H1 (cell line): ENCODE measurements at regions not wholly inside any gene's neighbourhood (a gene's known extent, or its start where the extent isn't known, plus 50 kb on each side); places are given as distances from the start of the nearest gene placed in this dataset.
A peak's percentile ranks its signal among the peaks of the same experiment; 100 is the strongest.

Experiments
- CTCF ChIA-PET: fragments of 300-600 bp; sonication (Branson Sonifier 250); formaldehyde crosslinking; loops from one replicate; lab custom pipeline; 2021; ENCODE audit not compliant: partially characterized antibody; lab: Charles Lee
- POLR2A ChIA-PET: fragments of 300-600 bp; sonication (Branson Sonifier 250); formaldehyde crosslinking; loops from one replicate; lab custom pipeline; 2021; ENCODE audit warnings: inconsistent platforms; ENCODE audit not compliant: partially characterized antibody; lab: Charles Lee
- DNase-seq, 2 experiments: peaks; one replicate each; pipeline versions ENCODE4 v3.0.0 to v3.0.0-alpha.2; 2010 to 2022; ENCODE audit warnings: low spot score in 2 of 2, low read depth in 1 of 2, mixed read lengths in 1 of 2
- FAIRE-seq: peaks from 2 replicates; lab custom pipeline; 2011; peaks lifted over from hg19 to GRCh38; lab: Jason Lieb, UNC
- H2AFZ ChIP-seq: 2 replicates; pipeline ENCODE4 v1.8.1; 2012; ENCODE audit warnings: low read length, inconsistent platforms
- H2AK5ac ChIP-seq: 2 replicates; pipeline ENCODE4 v1.6.1; 2013; ENCODE audit warnings: low read depth, low read length
- H2BK120ac ChIP-seq: replicated peaks from 2 replicates; pipeline ENCODE3; 2013; ENCODE audit warnings: low read depth, low read length, inconsistent platforms
- H2BK12ac ChIP-seq: 2 replicates; pipeline ENCODE4 v1.6.1; 2013; ENCODE audit warnings: low read depth, low read length
- H2BK15ac ChIP-seq: 2 replicates; pipeline ENCODE4 v1.6.1; 2013; ENCODE audit warnings: low read length
- H2BK20ac ChIP-seq: 2 replicates; pipeline ENCODE4 v1.6.1; 2013; ENCODE audit warnings: low read length
- H2BK5ac ChIP-seq: 2 replicates; pipeline ENCODE4 v1.6.1; 2013; ENCODE audit warnings: low read depth, low read length
- H3K14ac ChIP-seq: 2 replicates; pipeline ENCODE4 v1.6.1; 2013; ENCODE audit warnings: inconsistent platforms; ENCODE audit not compliant: insufficient read length
- H3K18ac ChIP-seq: 2 replicates; pipeline ENCODE4 v1.6.1; 2013; ENCODE audit warnings: low read length; ENCODE audit errors: extremely low read depth
- H3K23ac ChIP-seq: 2 replicates; pipeline ENCODE4 v1.6.1; 2013; ENCODE audit warnings: inconsistent platforms; ENCODE audit not compliant: insufficient read length
- H3K23me2 ChIP-seq: 2 replicates; pipeline ENCODE4 v1.6.1; 2013; ENCODE audit warnings: low read depth, low read length
- H3K27ac ChIP-seq: 2 replicates; pipeline ENCODE4 v1.6.1; 2011; ENCODE audit warnings: low read depth, low read length, inconsistent platforms
- H3K27me3 ChIP-seq, 4 experiments: replicated peaks in 1 of 4; 1 replicate in 1 of 4; 2 replicates in 3 of 4; pipeline versions ENCODE4 v1.6.1 to v1.8.1; 2011 to 2013; ENCODE audit warnings: low read length in 3 of 4, mild to moderate bottlenecking in 3 of 4, inconsistent platforms in 2 of 4, mixed read lengths in 2 of 4, moderate library complexity in 1 of 4; ENCODE audit not compliant: control insufficient read depth in 3 of 4, insufficient read depth in 3 of 4; ENCODE audit errors: extremely low read depth in 1 of 4
- H3K36me3 ChIP-seq, 4 experiments: 2 replicates each; pipeline versions ENCODE4 v1.6.1 to v1.8.1; 2011 to 2013; ENCODE audit warnings: mild to moderate bottlenecking in 4 of 4, low read length in 3 of 4, moderate library complexity in 2 of 4, control low read depth in 1 of 4, inconsistent platforms in 1 of 4; ENCODE audit not compliant: insufficient read depth in 4 of 4, control insufficient read depth in 2 of 4
- H3K4ac ChIP-seq: replicated peaks from 2 replicates; pipeline ENCODE3; 2013; ENCODE audit warnings: low read length, low read depth, mixed read lengths, inconsistent platforms; ENCODE audit not compliant: insufficient read length
- H3K4me1 ChIP-seq, 4 experiments: replicated peaks in 1 of 4; 1 replicate in 1 of 4; 2 replicates in 3 of 4; pipeline versions ENCODE4 v1.6.1 to v1.8.1; 2011 to 2013; ENCODE audit warnings: low read length in 3 of 4, inconsistent platforms in 2 of 4, mixed read lengths in 1 of 4; ENCODE audit not compliant: insufficient read depth in 4 of 4, control insufficient read depth in 3 of 4
- H3K4me2 ChIP-seq, 2 experiments: 2 replicates each; pipeline versions ENCODE4 v1.6.1 to v1.8.1; 2011 to 2013; ENCODE audit warnings: low read depth in 2 of 2, low read length in 2 of 2, control low read depth in 1 of 2, inconsistent platforms in 1 of 2, mild to moderate bottlenecking in 1 of 2; ENCODE audit not compliant: insufficient read depth in 1 of 2
- H3K4me3 ChIP-seq, 4 experiments: fragments of 200-600, 300-600 bp in 1 of 4; sonication (generic), shearing (Covaris generic), sonication (Bioruptor Twin) in 1 of 4; 2 replicates each; pipeline versions ENCODE4 v1.5.1 to v1.8.1; 2011 to 2016; ENCODE audit warnings: low read length in 4 of 4, low read depth in 3 of 4, control low read depth in 2 of 4, inconsistent platforms in 2 of 4, mild to moderate bottlenecking in 2 of 4, mixed read lengths in 1 of 4, moderate library complexity in 1 of 4; ENCODE audit not compliant: insufficient read depth in 2 of 4; ENCODE audit errors: extremely low read depth in 1 of 4
- H3K56ac ChIP-seq: replicated peaks from 2 replicates; pipeline ENCODE3; 2013; ENCODE audit warnings: low read depth, mild to moderate bottlenecking, mixed read lengths, low read length, inconsistent platforms; ENCODE audit not compliant: insufficient read length
- H3K79me1 ChIP-seq: 2 replicates; pipeline ENCODE4 v1.6.1; 2013; ENCODE audit warnings: low read depth, low read length, control low read depth
- H3K79me2 ChIP-seq, 2 experiments: 2 replicates each; pipeline versions ENCODE4 v1.6.1 to v1.8.1; 2012 to 2013; ENCODE audit warnings: low read length in 2 of 2, mild to moderate bottlenecking in 2 of 2, inconsistent platforms in 1 of 2; ENCODE audit not compliant: insufficient read depth in 2 of 2, control insufficient read depth in 1 of 2
- H3K9ac ChIP-seq, 4 experiments: replicated peaks in 1 of 4; 1 replicate in 1 of 4; 2 replicates in 3 of 4; pipeline versions ENCODE4 v1.6.1 to v1.8.1; 2011 to 2013; ENCODE audit warnings: low read depth in 3 of 4, low read length in 3 of 4, control low read depth in 2 of 4, mild to moderate bottlenecking in 2 of 4, moderate library complexity in 2 of 4, inconsistent platforms in 1 of 4; ENCODE audit errors: extremely low read depth in 1 of 4
- H3K9me3 ChIP-seq, 2 experiments: 2 replicates each; pipeline versions ENCODE4 v1.6.1 to v1.8.1; 2012 to 2013; ENCODE audit warnings: mild to moderate bottlenecking in 2 of 2, moderate library complexity in 2 of 2, control low read depth in 1 of 2, inconsistent platforms in 1 of 2, low read depth in 1 of 2, low read length in 1 of 2, mixed read lengths in 1 of 2; ENCODE audit not compliant: insufficient read depth in 2 of 2
- H4K20me1 ChIP-seq, 2 experiments: replicated peaks in 1 of 2; 2 replicates each; pipeline versions ENCODE3 to v1.8.1; 2011 to 2013; ENCODE audit warnings: inconsistent platforms in 2 of 2, low read length in 2 of 2, mild to moderate bottlenecking in 1 of 2; ENCODE audit not compliant: insufficient read depth in 2 of 2, control insufficient read depth in 1 of 2
- H4K5ac ChIP-seq: 2 replicates; pipeline ENCODE4 v1.6.1; 2013; ENCODE audit warnings: low read length, low read depth, mixed read lengths, inconsistent platforms; ENCODE audit not compliant: insufficient read length
- H4K8ac ChIP-seq: 2 replicates; pipeline ENCODE4 v1.8.0; 2013; ENCODE audit warnings: mild to moderate bottlenecking, moderate library complexity, low read length, inconsistent platforms; ENCODE audit not compliant: insufficient read depth; ENCODE audit errors: extremely low read depth
- H4K91ac ChIP-seq: replicated peaks from 2 replicates; pipeline ENCODE3; 2013; ENCODE audit warnings: low read length, mixed read lengths, inconsistent platforms; ENCODE audit not compliant: insufficient read length
- CTBP2 ChIP-seq: IDR thresholded peaks from 2 replicates; pipeline ENCODE4 v1.7.0; 2011; ENCODE audit warnings: borderline replicate concordance, mild to moderate bottlenecking, moderate library complexity, mixed read lengths, low read length; ENCODE audit not compliant: insufficient read depth, insufficient read length
- GTF2F1 ChIP-seq: IDR thresholded peaks from 2 replicates; pipeline ENCODE4 v1.6.1; 2012; ENCODE audit warnings: low read depth, low read length, improper control_type of control experiment, borderline replicate concordance
- NRF1 ChIP-seq: IDR thresholded peaks from 2 replicates; pipeline ENCODE4 v1.6.1; 2011; ENCODE audit warnings: mild to moderate bottlenecking, low read depth, low read length, improper control_type of control experiment
- RAD21 ChIP-seq, 2 experiments: IDR thresholded peaks in 1 of 2; conservative IDR thresholded peaks in 1 of 2; 2 replicates each; pipeline ENCODE4 v1.6.1; 2011; ENCODE audit warnings: low read depth in 2 of 2, low read length in 2 of 2, improper control_type of control experiment in 1 of 2, inconsistent platforms in 1 of 2, mild to moderate bottlenecking in 1 of 2, moderate library complexity in 1 of 2
- TAF1 ChIP-seq: IDR thresholded peaks from 2 replicates; pipeline ENCODE4 v1.6.1; 2011; ENCODE audit warnings: mild to moderate bottlenecking, low read depth, low read length
- ZNF274 ChIP-seq: IDR thresholded peaks from 2 replicates; pipeline ENCODE4 v1.7.0; 2012; ENCODE audit warnings: low read length, borderline replicate concordance; ENCODE audit errors: extremely low read depth
- WGBS, 2 experiments: shearing (Covaris generic) in 1 of 2; methylation state at CpG; one replicate each; pipeline versions ENCODE4 v1.1.6 to v1.1.7; 2013 to 2015; ENCODE audit warnings: low lambda C conversion rate in 2 of 2, mixed read lengths in 2 of 2, inconsistent platforms in 1 of 2, low coverage in 1 of 2, missing lambda C conversion rate in 1 of 2; ENCODE audit not compliant: insufficient replicate concordance in 2 of 2, insufficient coverage in 1 of 2, insufficient read length in 1 of 2; ENCODE audit errors: extremely low coverage in 1 of 2, missing lambda C conversion rate in 1 of 2; 5-methylcytosine and 5-hydroxymethylcytosine counted together
- TF ChIP-seq, protein P1 (sequence below): IDR thresholded peaks from 2 replicates; pipeline ENCODE4 v1.6.1; 2012; ENCODE audit warnings: inconsistent platforms

DNA sequence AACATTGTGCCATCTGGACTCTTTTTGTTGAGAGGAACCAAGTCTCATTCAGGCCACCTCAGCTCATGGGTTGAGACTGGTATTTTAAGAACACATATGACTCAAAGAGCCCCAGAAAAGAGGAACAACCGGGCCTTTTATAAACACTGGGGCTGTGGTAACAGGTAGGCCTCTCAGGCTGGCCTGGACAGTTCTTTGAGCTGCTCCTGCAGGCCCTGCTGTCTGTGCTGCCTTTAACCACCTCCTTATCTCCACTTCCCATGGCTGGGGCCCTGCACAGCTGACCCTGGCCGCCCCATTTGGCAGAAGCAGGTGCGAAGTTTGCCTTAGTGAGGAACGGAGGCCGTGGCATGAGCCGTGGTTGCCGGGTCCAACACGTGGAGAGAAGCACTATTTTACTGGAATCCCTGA lies 163.3 kb downstream of the RHOU start:
- Histone ChIP-seq H2BK120ac (no peak overlapping the region), H3K56ac (no peak overlapping the region), H3K23ac (no peak overlapping the region), H3K23me2 (no peaks in the 10 kb centered on the region), H3K4ac (no peak overlapping the region), H2BK20ac (no peak overlapping the region), H3K79me1 (no peaks in the 10 kb centered on the region), H2AK5ac (no peak overlapping the region), H3K9ac (no peak overlapping the region), H3K79me2 (no peaks in the 10 kb centered on the region), H3K4me1 (peaks cover 0 to 12% (median 7%) of the 10 kb centered on the region in 4 experiments; a peak in 5 of 7 replicates), H3K18ac (no peak overlapping the region), H3K36me3 (no peaks in the 10 kb centered on the region), H3K14ac (no peak overlapping the region), H2BK15ac (no peak overlapping the region), H4K20me1 (no peaks in the 10 kb centered on the region), H3K4me3 (no peak overlapping the region), H2AFZ (no peak overlapping the region), H3K27ac (no peak overlapping the region), H4K5ac (no peak overlapping the region), H3K4me2 (no peak overlapping the region), H4K91ac (no peak overlapping the region), H4K8ac (peak overlapping the region; percentile 62; the same call in 1 of the 2 replicates), H3K27me3 (no peaks in the 10 kb centered on the region), H3K9me3 (no peaks in the 10 kb centered on the region), H2BK5ac (no peak overlapping the region), H2BK12ac (no peak overlapping the region; the same call in 1 of the 2 replicates)
- FAIRE-seq (no peak), DNase-seq (peak in 1 of 2 experiments; percentile 37)
- ChIA-PET POLR2A (no interaction called here), CTCF (interaction anchor here (0.9 to 1.6 kb wide), 2 partner anchors 10 to 329 kb away, joined by 3 read pairs; no protein-coding TSS in a partner anchor)
- WGBS, 2 experiments, result 84% methylated on average over 8 of the region's 8 CpGs; no CpG with 5 or more reads in 1 of the 2 experiments
- no peak for TF ChIP-seq NRF1
- TF ChIP-seq GTF2F1, result no peak
- TF ChIP-seq TAF1, result no peak
- TF ChIP-seq, protein P1, sequence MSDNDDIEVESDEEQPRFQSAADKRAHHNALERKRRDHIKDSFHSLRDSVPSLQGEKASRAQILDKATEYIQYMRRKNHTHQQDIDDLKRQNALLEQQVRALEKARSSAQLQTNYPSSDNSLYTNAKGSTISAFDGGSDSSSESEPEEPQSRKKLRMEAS, result no peak
- no peak for TF ChIP-seq RAD21 (IDR thresholded peaks at IDR 0.05 in 1 of 2, conservative IDR thresholded peaks at IDR 0.05 in 1 of 2; ENCODE audit: low read depth in 2 of 2, low read length in 2 of 2)
- no peak for TF ChIP-seq ZNF274
- TF ChIP-seq CTBP2, result no peak
